HAP-1 (cell line): ENCODE measurements at regions not wholly inside any gene's neighbourhood (a gene's known extent, or its start where the extent isn't known, plus 50 kb on each side); places are given as distances from the start of the nearest gene placed in this dataset.

Experiments used
- DNase-seq, 2 experiments: peaks; one replicate each; pipeline ENCODE4 v3.0.0-alpha.2; 2016 to 2020; ENCODE audit warnings: low spot score in 2 of 2
- H3K27me3 ChIP-seq: fragments of 250-450 bp; sonication (Bioruptor Pico); 2 replicates; pipeline ENCODE4 v1.5.1; 2020; ENCODE audit warnings: low read depth, mild to moderate bottlenecking, moderate library complexity
- H3K36me3 ChIP-seq: fragments of 250-450 bp; sonication (Bioruptor Pico); replicated peaks from 2 replicates; pipeline ENCODE4 v1.5.1; 2020; ENCODE audit warnings: mild to moderate bottlenecking
- H3K4me1 ChIP-seq: fragments of 250-450 bp; sonication (Bioruptor Pico); 2 replicates; pipeline ENCODE4 v1.5.1; 2020; ENCODE audit warnings: mild to moderate bottlenecking
- H3K4me3 ChIP-seq: fragments of 250-450 bp; sonication (Bioruptor Pico); 2 replicates; pipeline ENCODE4 v1.5.1; 2020; ENCODE audit warnings: mild to moderate bottlenecking, moderate library complexity
- H3K9me3 ChIP-seq: fragments of 250-450 bp; sonication (Bioruptor Pico); 2 replicates; pipeline ENCODE4 v1.5.1; 2020; ENCODE audit warnings: mild to moderate bottlenecking, moderate library complexity
- in situ Hi-C: fragments of 300-500 bp; cut with MboI; formaldehyde crosslinking; loops from 3 replicates; pipeline ENCODE4 v1.14.3; 2020; ENCODE audit warnings: low sequenced_read_pairs, inconsistent platforms, mixed read lengths

- Histone ChIP-seq H3K27me3 (no peaks in the 10 kb centered on the region), H3K4me1 (no peaks in the 10 kb centered on the region)
- in situ Hi-C loops = no loop called here
Measured at GRCh38 chr2:42855221-42855970, 63.0 kb upstream of the HAAO start.

GRCh38 chr2:42854207-42854818, 61.9 kb upstream of the HAAO start:
- Histone ChIP-seq H3K4me1 (no peaks in the 10 kb centered on the region), H3K4me3 (no peak overlapping the region), H3K9me3 (no peaks in the 10 kb centered on the region), H3K27me3 (no peaks in the 10 kb centered on the region), H3K36me3 (no peaks in the 10 kb centered on the region)
- DNase-seq = no peak
- in situ Hi-C loops = no loop called here

More at GRCh38 chr2:42855221-42855970, 63.0 kb upstream of the HAAO start:
- DNase-seq = no peak
- H3K36me3 ChIP-seq = no peaks in the 10 kb centered on the region
- H3K9me3 ChIP-seq = no peaks in the 10 kb centered on the region
- no peak overlapping the region for H3K4me3 ChIP-seq

- in situ Hi-C loops = no loop called here
Measured at GRCh38 chr2:42853549-42854206, 61.3 kb upstream of the HAAO start.

GRCh38 chr2:42852798-42853197, 60.4 kb upstream of the HAAO start:
- Histone ChIP-seq H3K36me3 (no peaks in the 10 kb centered on the region), H3K4me3 (no peak overlapping the region), H3K27me3 (no peaks in the 10 kb centered on the region), H3K4me1 (no peaks in the 10 kb centered on the region), H3K9me3 (no peaks in the 10 kb centered on the region)
- in situ Hi-C loops = no loop called here
- DNase-seq = no peak

More at GRCh38 chr2:42853549-42854206, 61.3 kb upstream of the HAAO start:
- H3K27me3 ChIP-seq = no peaks in the 10 kb centered on the region
- no peaks in the 10 kb centered on the region for H3K36me3 ChIP-seq
- no peak overlapping the region for H3K4me3 ChIP-seq
- no peaks in the 10 kb centered on the region for H3K9me3 ChIP-seq
- H3K4me1 ChIP-seq = no peaks in the 10 kb centered on the region
- DNase-seq = no peak

- no peak for DNase-seq
- no peak overlapping the region for H3K4me3 ChIP-seq
- no peaks in the 10 kb centered on the region for H3K9me3 ChIP-seq
- no peaks in the 10 kb centered on the region for H3K36me3 ChIP-seq
- in situ Hi-C loops = no loop called here
- no peaks in the 10 kb centered on the region for H3K4me1 ChIP-seq
- H3K27me3 ChIP-seq = no peaks in the 10 kb centered on the region
Measured at GRCh38 chr2:42851740-42852250, 59.4 kb upstream of the HAAO start.

- H3K4me3 ChIP-seq = no peak overlapping the region
- H3K27me3 ChIP-seq = no peaks in the 10 kb centered on the region
- no peaks in the 10 kb centered on the region for H3K36me3 ChIP-seq
- no peaks in the 10 kb centered on the region for H3K9me3 ChIP-seq
- in situ Hi-C loops = no loop called here
- no peak for DNase-seq
- no peaks in the 10 kb centered on the region for H3K4me1 ChIP-seq
Measured at GRCh38 chr2:42851186-42851585, 58.8 kb upstream of the HAAO start.

GRCh38 chr2:42850016-42850805, 57.8 kb upstream of the HAAO start:
- Histone ChIP-seq H3K4me3 (no peak overlapping the region), H3K9me3 (no peaks in the 10 kb centered on the region), H3K27me3 (no peaks in the 10 kb centered on the region), H3K36me3 (no peaks in the 10 kb centered on the region), H3K4me1 (no peaks in the 10 kb centered on the region)
- DNase-seq = no peak
- in situ Hi-C loops = no loop called here

GRCh38 chr2:42849311-42849710, 56.9 kb upstream of the HAAO start:
- Histone ChIP-seq H3K27me3 (no peaks in the 10 kb centered on the region), H3K4me3 (no peak overlapping the region), H3K36me3 (no peaks in the 10 kb centered on the region), H3K9me3 (no peaks in the 10 kb centered on the region), H3K4me1 (no peaks in the 10 kb centered on the region)
- in situ Hi-C loops = no loop called here
- DNase-seq = no peak

GRCh38 chr2:42848726-42849290, 56.4 kb upstream of the HAAO start:
- no peaks in the 10 kb centered on the region for H3K4me1 ChIP-seq
- no peaks in the 10 kb centered on the region for H3K36me3 ChIP-seq
- no peak overlapping the region for H3K4me3 ChIP-seq
- no peaks in the 10 kb centered on the region for H3K27me3 ChIP-seq
- no peaks in the 10 kb centered on the region for H3K9me3 ChIP-seq
- no peak for DNase-seq
- in situ Hi-C loops = no loop called here

- H3K36me3 ChIP-seq = no peaks in the 10 kb centered on the region
- in situ Hi-C loops = no loop called here
- no peaks in the 10 kb centered on the region for H3K27me3 ChIP-seq
- no peaks in the 10 kb centered on the region for H3K9me3 ChIP-seq
- no peak for DNase-seq
- no peak overlapping the region for H3K4me3 ChIP-seq
- no peaks in the 10 kb centered on the region for H3K4me1 ChIP-seq
Measured at GRCh38 chr2:42848265-42848664, 55.9 kb upstream of the HAAO start.

GRCh38 chr2:42847596-42848151, 55.3 kb upstream of the HAAO start:
- no peak overlapping the region for H3K4me3 ChIP-seq
- no peaks in the 10 kb centered on the region for H3K4me1 ChIP-seq
- no peaks in the 10 kb centered on the region for H3K9me3 ChIP-seq
- no peaks in the 10 kb centered on the region for H3K36me3 ChIP-seq
- DNase-seq = no peak
- no peaks in the 10 kb centered on the region for H3K27me3 ChIP-seq
- in situ Hi-C loops = no loop called here

GRCh38 chr2:42846932-42847595, 54.7 kb upstream of the HAAO start:
- Histone ChIP-seq H3K4me3 (no peak overlapping the region), H3K4me1 (no peaks in the 10 kb centered on the region), H3K27me3 (no peaks in the 10 kb centered on the region), H3K9me3 (no peaks in the 10 kb centered on the region), H3K36me3 (no peaks in the 10 kb centered on the region)
- DNase-seq = no peak
- in situ Hi-C loops = no loop called here

- H3K4me1 ChIP-seq = no peaks in the 10 kb centered on the region
- H3K27me3 ChIP-seq = no peaks in the 10 kb centered on the region
- no peaks in the 10 kb centered on the region for H3K9me3 ChIP-seq
- in situ Hi-C loops = no loop called here
- H3K4me3 ChIP-seq = no peak overlapping the region
- no peaks in the 10 kb centered on the region for H3K36me3 ChIP-seq
- DNase-seq = no peak
Measured at GRCh38 chr2:42846026-42846425, 53.6 kb upstream of the HAAO start.
